IPS-20b (cell line): ENCODE measurements at regions not wholly inside any gene's neighbourhood (a gene's known extent, or its start where the extent isn't known, plus 50 kb on each side); places are given as distances from the start of the nearest gene placed in this dataset.
A peak's percentile ranks its signal among the peaks of the same experiment; 100 is the strongest.

Source experiments
- H3K27ac ChIP-seq: one replicate; pipeline ENCODE4 v1.5.1; 2013; ENCODE audit warnings: low read length
- H3K27me3 ChIP-seq: 2 replicates; pipeline ENCODE4 v1.6.1; 2013; ENCODE audit warnings: mild to moderate bottlenecking, low read length, inconsistent platforms; ENCODE audit not compliant: insufficient read depth
- H3K36me3 ChIP-seq: 2 replicates; pipeline ENCODE4 v1.6.1; 2013; ENCODE audit warnings: low read depth, mild to moderate bottlenecking, inconsistent platforms, low read length, moderate library complexity; ENCODE audit not compliant: insufficient read depth
- H3K4me1 ChIP-seq: 2 replicates; pipeline ENCODE4 v1.6.1; 2013; ENCODE audit warnings: mild to moderate bottlenecking, control low read depth, inconsistent platforms, low read length, moderate library complexity; ENCODE audit not compliant: insufficient read depth
- H3K4me3 ChIP-seq: 2 replicates; pipeline ENCODE4 v1.5.1; 2013; ENCODE audit warnings: mild to moderate bottlenecking, low read length, inconsistent platforms
- H3K9ac ChIP-seq: 2 replicates; pipeline ENCODE4 v1.6.1; 2013; ENCODE audit warnings: low read depth, mild to moderate bottlenecking, inconsistent platforms, low read length, moderate library complexity
- H3K9me3 ChIP-seq: 2 replicates; pipeline ENCODE4 v1.6.1; 2013; ENCODE audit warnings: mild to moderate bottlenecking, low read depth, low read length, inconsistent platforms; ENCODE audit not compliant: insufficient read depth

DNA sequence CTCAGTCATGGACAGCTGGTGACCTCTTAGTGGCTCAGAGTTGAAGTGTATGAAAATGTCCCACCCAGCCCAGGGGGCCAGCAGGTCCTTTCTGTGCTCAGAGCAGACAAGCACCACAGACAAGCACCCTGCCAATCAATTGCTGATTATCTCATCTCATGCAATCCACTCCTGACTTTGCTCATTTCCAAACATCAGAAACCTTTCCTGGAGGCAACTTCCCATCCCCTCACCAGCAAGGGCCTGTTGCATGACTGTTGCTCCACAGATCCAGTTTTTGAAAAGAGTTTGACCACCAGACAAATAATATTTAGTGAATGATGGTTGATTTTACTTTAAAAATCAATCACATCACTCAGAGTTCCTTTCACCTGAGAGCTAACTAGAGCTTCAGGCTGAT, 397.3 kb upstream of the KLF4 start:
- no peaks in the 10 kb centered on the region for H3K36me3 ChIP-seq
- H3K27ac ChIP-seq, result no peak overlapping the region
- no peak overlapping the region for H3K9ac ChIP-seq
- H3K27me3 ChIP-seq, result no peaks in the 10 kb centered on the region
- H3K4me3 ChIP-seq, result no peak overlapping the region
- H3K4me1 ChIP-seq, result no peaks in the 10 kb centered on the region
- H3K9me3 ChIP-seq, result no peaks in the 10 kb centered on the region; the same call in 1 of the 2 replicates

DNA sequence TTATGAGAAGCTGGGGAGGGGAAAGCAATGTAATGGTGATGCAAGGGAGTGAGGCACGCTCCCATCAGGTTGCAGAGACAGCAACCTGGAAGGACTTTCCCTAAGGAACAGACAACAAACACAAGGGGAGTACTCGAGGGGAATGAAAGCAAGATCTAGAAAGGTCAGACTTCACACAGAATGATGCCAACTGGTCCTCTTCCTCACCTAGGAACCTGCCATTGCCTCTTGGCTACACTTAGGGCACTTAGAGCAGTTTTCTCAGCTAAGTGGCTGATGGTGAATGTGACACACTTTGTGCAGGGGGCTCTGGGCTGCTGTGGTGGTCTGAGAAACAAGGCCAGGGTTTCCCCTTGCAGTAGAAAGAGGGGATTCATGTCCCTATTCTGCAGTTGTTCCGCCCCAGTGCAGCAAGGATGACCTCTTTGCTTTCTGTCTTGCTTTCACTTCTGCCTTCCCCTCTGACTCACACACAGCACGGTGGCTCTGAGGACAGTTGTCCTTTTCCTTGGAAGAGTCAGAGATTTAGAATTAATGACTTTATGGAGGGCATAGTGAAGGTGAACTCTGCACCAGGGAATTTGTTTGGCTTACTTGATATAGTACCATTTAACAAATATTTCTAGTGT, 394.0 kb upstream of the KLF4 start:
- H3K4me1 ChIP-seq, result no peaks in the 10 kb centered on the region
- H3K27me3 ChIP-seq, result no peaks in the 10 kb centered on the region
- no peak overlapping the region for H3K9ac ChIP-seq
- no peaks in the 10 kb centered on the region for H3K36me3 ChIP-seq
- no peaks in the 10 kb centered on the region for H3K9me3 ChIP-seq
- no peak overlapping the region for H3K4me3 ChIP-seq
- no peak overlapping the region for H3K27ac ChIP-seq

DNA sequence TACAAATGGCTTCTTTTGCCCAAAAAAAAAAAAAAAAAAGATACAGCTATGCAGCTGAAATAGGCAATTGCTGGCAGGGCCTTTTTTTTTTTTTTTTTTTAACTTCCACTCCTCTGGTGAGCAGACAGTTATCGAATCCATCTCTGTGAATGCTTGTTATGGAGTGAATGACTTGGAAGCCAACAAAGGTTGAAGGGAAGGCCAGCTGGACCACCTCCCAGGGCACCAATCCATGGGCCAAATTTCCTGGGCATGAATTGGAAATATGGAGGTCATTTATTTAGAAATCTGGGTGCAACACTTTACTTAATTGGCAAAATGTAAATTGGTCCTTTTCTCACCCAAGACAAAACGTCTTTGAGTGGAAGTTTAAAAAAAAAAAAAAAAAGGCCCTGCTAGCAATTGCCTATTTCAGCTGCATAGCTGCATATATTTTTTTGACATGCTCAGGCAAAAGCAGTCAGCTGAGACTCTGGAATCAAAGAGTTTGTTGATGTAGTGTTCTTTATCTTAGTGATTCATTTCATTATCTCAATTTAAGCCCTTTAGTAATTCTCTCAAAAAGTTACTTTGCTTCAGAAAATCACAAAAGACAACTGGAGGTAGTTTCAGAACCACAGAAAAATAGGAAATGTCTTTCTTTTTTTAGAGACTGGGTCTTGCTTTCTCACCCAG, 392.2 kb upstream of the KLF4 start:
- Histone ChIP-seq H3K36me3 (no peaks in the 10 kb centered on the region), H3K4me1 (no peaks in the 10 kb centered on the region), H3K9me3 (no peaks in the 10 kb centered on the region), H3K4me3 (no peak overlapping the region), H3K27me3 (no peaks in the 10 kb centered on the region), H3K27ac (no peak overlapping the region), H3K9ac (no peak overlapping the region)

DNA sequence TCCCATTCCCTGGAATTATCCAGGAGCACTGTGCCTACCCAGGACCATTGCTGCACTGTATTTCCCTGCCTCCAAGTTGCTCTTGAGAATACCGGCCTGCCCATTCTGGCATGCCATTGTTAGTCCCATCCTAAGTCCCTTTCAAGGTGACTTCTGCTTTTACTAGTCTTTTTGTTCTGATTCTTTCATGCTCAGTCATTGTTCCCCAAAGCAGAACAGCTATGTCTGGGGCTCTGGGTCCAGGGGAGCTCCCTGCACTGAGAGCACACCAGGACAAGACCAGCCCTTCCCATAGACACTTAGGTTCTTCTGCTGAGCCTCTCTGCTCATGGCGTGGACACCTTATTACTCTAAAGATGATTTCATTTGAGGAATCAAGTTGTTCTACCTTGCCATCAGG, 388.9 kb upstream of the KLF4 start:
- H3K9ac ChIP-seq, result no peak overlapping the region
- H3K36me3 ChIP-seq, result no peaks in the 10 kb centered on the region
- H3K9me3 ChIP-seq, result no peaks in the 10 kb centered on the region
- no peak overlapping the region for H3K4me3 ChIP-seq
- H3K4me1 ChIP-seq, result peaks cover under 1% of the 10 kb centered on the region; the same call in 1 of the 2 replicates
- no peak overlapping the region for H3K27ac ChIP-seq
- H3K27me3 ChIP-seq, result no peaks in the 10 kb centered on the region

DNA sequence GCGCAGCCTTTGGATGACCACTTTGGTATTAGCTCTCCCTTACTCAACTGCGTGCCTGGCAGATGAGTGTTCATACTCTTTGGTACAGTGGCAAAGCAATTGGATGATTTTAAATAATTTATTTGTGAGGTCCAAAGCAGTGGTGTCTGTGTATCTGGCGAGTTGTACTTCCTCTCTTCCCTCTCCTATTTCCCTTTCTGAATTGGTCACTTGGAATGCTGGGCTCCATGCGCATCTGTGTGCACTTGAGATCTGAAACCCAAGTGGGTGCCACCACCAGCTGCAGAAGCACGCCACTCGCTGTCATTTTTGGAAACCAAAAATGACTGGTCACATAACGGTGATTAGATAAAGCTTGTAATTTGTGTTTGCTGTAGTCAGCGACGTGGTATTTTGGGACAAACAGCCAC, 386.0 kb upstream of the KLF4 start:
- Histone ChIP-seq H3K4me3 (no peak overlapping the region), H3K4me1 (peaks cover 15% of the 10 kb centered on the region; the same call in 1 of the 2 replicates), H3K36me3 (no peaks in the 10 kb centered on the region), H3K9ac (no peak overlapping the region), H3K27ac (no peak overlapping the region), H3K27me3 (no peaks in the 10 kb centered on the region), H3K9me3 (no peaks in the 10 kb centered on the region)

DNA sequence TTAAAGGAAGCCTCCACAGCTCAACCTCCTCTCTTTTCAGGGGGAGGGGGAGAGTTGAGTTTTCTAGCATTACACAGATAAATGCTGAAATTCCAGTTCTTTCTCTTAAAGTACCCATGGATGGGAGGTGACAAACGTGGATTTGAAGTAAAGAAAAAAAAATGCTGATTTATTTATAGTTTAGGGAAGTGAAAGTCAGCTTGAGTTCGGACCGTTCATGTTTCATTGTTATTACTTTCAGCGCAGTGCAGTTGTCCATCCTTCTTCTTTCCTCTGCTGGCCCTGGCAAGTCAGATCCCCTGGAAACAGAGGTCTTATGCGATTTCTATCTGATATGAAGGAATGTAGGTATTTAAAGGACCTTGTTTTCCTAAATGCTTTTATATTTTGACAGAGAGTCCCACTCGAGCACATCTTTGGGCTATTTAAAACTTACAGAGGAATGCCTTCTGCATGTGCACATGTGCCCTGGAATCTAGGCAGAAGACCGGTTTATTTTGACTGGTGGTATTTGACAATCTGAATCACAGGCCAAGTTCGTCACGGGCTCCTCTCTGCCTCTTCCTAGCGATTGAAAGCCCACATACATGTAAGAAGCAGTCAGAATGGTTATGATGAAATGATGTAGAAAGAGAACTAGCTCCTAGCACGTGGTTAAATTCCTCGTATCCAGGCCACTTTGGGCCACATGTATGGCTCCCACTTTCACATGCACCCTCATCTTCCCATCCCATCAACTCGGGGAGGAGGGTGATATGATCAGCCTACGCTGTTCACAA, 385.2 kb upstream of the KLF4 start:
- H3K27me3 ChIP-seq, result no peaks in the 10 kb centered on the region
- H3K4me3 ChIP-seq, result no peak overlapping the region
- H3K36me3 ChIP-seq, result no peaks in the 10 kb centered on the region
- H3K9ac ChIP-seq, result no peak overlapping the region
- H3K9me3 ChIP-seq, result no peaks in the 10 kb centered on the region
- H3K4me1 ChIP-seq, result peaks cover 15% of the 10 kb centered on the region; the same call in 1 of the 2 replicates
- no peak overlapping the region for H3K27ac ChIP-seq

DNA sequence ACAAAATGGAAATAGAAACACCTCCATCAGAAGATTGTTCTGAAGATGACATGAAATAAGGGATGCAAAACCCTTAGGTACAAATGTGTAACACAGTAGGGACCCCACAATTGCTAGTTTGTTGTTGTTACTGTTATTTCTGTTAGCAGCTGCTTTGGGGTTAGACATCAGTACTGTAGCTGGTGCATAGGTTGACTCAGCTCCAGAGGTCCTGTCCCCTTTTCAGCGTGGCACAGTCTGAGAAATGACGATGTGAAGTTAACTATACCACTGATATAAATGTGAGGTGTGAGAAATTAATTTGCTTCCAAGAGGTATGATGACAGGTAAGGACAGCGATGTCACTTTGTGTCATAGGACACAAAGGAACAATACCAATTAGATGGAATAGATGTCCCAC, 384.6 kb upstream of the KLF4 start:
- Histone ChIP-seq H3K36me3 (no peaks in the 10 kb centered on the region), H3K4me1 (peaks cover 15% of the 10 kb centered on the region; the same call in 1 of the 2 replicates), H3K27me3 (no peaks in the 10 kb centered on the region), H3K9me3 (no peaks in the 10 kb centered on the region), H3K9ac (no peak overlapping the region), H3K27ac (no peak overlapping the region), H3K4me3 (no peak overlapping the region)

DNA sequence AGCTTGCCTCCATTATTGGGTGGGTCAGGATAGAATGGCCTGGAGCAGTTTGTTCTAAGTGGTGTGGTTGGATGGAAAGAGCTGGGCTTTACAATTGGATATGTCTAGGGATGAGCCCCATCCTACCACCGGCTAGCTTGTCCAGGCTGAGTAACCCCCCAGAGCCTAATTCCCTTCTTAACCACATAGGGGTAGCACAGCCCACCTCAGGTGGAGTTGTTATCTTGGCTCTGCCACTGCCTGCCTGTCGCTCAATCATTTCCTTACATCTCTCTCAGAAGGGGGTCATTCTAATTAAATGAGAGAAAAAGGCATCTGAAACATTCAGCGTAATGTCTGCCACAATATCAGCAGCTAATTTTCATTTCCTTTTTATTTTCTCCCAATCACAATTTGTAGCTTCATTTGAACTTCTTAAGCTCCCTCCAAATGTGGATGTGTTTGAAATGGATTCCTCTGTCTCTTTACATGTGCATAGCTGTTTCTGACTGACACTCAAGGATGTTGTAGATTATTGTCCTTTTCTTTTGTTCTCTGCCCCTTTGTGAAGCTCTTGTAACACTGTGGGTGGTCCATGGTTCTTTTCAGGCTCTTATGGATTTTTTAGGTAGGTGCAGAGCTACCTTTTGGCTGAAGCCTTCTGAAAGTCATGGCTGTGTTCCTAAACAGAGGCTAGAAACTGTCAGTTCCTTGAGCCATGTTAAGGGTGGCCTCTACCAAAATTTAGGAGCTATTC, 383.1 kb upstream of the KLF4 start:
- peaks cover 15% of the 10 kb centered on the region; the same call in 1 of the 2 replicates for H3K4me1 ChIP-seq
- H3K4me3 ChIP-seq, result peak overlapping the region; percentile 32; the same call in 1 of the 2 replicates
- no peaks in the 10 kb centered on the region for H3K27me3 ChIP-seq
- H3K9ac ChIP-seq, result no peak overlapping the region
- no peaks in the 10 kb centered on the region for H3K36me3 ChIP-seq
- no peaks in the 10 kb centered on the region for H3K9me3 ChIP-seq
- no peak overlapping the region for H3K27ac ChIP-seq

DNA sequence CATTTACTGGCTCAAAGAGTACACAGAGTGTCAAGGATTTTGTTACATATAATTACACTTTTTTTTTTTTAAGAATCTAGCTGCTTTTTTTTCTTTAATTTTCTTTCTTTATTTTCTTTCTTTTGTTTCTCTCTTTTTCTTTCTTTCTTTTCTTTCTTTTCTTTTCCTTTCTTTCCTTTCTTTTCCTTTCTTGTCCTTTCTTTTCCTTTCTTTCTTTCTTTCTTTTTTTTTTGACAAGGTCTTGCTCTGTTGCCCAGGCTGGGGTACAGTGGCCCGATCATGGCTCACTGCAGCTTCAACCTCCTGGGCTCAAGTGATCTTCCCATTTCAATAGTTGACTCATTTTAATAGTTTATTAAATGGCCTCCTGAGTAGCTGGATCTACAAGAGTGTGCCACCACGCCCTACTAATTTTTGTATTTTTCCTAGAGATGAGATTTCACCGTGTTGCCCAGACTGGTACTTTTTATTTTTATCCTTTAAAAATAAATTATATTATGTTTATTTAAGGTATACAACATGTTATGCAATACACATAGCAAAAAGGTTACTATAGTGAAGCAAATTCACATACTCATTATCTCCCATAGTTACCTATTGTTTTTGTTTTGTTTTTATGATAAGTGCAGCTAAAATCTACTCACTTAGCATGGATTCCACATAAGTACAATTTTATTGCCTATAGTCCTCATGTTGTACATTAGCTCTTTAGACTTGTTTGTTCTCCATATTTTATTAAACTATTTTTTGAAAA, 381.5 kb upstream of the KLF4 start:
- H3K4me3 ChIP-seq, result no peak overlapping the region
- H3K36me3 ChIP-seq, result no peaks in the 10 kb centered on the region
- peaks cover 15% of the 10 kb centered on the region; the same call in 1 of the 2 replicates for H3K4me1 ChIP-seq
- no peaks in the 10 kb centered on the region for H3K9me3 ChIP-seq
- no peak overlapping the region for H3K27ac ChIP-seq
- no peak overlapping the region for H3K9ac ChIP-seq
- no peaks in the 10 kb centered on the region for H3K27me3 ChIP-seq

DNA sequence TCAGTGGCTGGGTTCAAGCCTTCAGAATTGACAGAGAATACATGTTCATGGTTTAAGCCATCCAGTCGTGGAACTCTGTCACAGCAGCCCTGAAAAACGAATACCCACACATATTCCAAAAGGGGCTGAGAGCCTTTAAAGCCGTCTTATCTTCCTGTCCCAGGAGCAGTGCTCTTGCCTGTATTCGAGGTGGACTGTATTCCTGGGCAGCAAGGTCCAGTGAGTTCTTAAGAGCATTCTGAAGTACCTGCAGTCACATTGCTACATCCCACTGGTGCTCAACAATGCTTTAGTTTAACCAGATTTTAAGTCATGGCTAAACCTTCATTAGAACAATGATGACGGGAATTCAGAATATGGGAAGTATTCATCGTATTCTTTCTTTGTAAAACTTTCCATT, 380.7 kb upstream of the KLF4 start:
- no peaks in the 10 kb centered on the region for H3K36me3 ChIP-seq
- peaks cover 15% of the 10 kb centered on the region; the same call in 1 of the 2 replicates for H3K4me1 ChIP-seq
- no peak overlapping the region for H3K9ac ChIP-seq
- H3K27ac ChIP-seq, result no peak overlapping the region
- H3K27me3 ChIP-seq, result no peaks in the 10 kb centered on the region
- H3K9me3 ChIP-seq, result no peaks in the 10 kb centered on the region
- H3K4me3 ChIP-seq, result no peak overlapping the region

DNA sequence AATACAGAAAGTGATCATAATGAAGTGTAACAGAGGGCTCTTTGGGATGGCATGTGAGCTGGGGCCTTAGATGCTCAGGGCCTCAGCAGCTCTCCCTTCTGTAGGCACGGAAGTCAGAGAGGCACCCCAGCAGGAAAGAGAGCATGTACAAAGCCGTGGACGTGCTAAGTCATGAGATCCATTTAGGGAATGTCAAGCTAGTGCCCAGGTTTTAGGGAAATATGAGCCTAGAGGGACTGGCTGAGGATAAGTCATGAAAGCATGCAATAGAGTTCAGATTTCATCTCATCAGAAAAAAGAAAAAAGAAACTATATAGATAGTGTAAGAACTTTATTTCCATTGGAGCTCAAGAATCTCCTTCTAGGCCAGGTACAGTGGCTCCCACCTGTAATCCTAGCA, 379.5 kb upstream of the KLF4 start:
- Histone ChIP-seq H3K9ac (no peak overlapping the region), H3K4me3 (no peak overlapping the region), H3K27ac (no peak overlapping the region)

More for the DNA sequence above, 379.5 kb upstream of the KLF4 start:
- no peaks in the 10 kb centered on the region for H3K27me3 ChIP-seq
- no peaks in the 10 kb centered on the region for H3K9me3 ChIP-seq
- H3K4me1 ChIP-seq, result peaks cover 15% of the 10 kb centered on the region; the same call in 1 of the 2 replicates
- H3K36me3 ChIP-seq, result no peaks in the 10 kb centered on the region
